NCI-H146 (cell line): ENCODE measurements at regions not wholly inside any gene's neighbourhood (a gene's known extent, or its start where the extent isn't known, plus 50 kb on each side); places are given as distances from the start of the nearest gene placed in this dataset.
"Not testable (repeated sequence)": the region's sequence is repeated elsewhere in the genome, so short reads cannot be mapped to it uniquely, and the experiment has no call there.

Experiments used
- DNase-seq: peaks from one replicate; lab custom pipeline; 2025; lab: John Stamatoyannopoulos, UW

GRCh38 chr13:40362502-40362901 is 303.9 kb downstream of the FOXO1 start:
- DNase-seq, result no peak

DNA sequence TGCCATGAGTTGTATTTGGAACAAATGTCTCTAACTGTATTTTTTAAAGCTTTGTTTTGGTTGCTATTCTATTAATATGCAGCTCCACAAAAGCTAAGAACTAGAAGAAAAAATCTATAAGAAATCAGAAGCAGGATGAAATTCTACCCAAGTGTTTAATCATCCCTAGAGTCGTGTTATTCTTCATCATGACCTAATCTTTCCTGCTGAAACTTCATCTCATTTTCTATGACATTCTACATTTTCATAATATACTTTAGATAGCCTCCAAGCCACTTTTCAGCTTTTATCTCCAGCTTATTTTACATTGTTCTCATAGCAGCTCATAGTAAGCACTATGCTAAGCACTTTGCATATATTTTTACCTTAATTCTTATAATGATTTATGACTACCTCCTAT is 302.8 kb downstream of the FOXO1 start:
- DNase-seq, result no peak

GRCh38 chr13:40366119-40366518 is 300.3 kb downstream of the FOXO1 start:
- no peak for DNase-seq

DNA sequence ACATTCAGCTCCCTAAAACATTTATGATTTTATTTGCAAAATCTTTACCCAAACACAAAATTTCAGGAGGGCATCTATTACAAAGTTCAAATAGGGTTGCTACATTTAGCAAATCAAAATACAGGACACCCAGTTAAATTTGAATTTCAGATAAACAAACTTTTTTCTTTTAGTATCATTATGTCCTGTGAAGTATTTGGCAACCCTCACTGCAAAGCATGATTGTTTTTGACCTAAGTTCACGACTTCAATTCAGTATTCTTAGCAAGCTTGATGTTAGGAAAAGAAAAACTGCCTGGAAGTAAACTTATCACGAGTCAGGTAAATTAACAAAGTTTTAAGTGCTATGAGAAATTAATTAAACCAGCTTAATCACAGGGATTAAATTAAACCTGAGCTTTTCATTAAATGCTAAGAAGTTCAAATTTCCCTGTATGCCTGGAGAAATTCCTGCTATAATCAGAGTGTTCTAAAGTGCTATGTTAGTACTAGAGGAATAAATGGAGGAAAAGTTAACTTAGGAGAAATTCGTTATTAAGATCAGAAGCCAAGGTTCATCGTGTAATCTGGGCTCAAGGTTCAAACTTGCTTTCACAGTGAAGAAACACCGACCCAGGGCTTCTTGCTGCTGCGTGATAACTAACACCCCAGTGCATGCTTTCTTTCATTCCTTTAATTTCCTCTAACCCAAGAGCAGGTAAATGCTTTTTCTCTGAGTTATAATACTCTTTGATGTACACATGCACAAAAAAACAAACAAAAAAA is 298.1 kb downstream of the FOXO1 start:
- no peak for DNase-seq

DNA sequence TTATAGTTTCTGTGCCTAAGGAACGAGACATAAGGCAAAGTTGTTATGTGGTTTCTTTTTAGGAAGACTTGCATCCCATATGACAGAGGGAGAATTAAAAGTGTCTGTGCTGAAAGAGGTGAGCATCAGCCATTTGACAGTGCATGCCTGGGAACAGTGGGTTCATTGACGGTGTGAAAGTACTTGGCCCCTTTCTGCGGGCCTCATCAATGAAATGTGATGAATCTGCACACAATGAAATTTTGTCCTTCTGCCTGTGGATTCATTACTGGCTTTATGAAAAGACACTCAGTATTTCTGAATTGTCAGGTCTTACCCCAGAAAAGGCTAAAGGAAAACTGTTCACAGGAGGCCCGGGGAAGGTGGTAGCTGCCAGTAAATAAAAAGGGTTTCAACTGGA is 295.8 kb downstream of the FOXO1 start:
- no peak for DNase-seq

GRCh38 chr13:40371531-40372125 is 294.8 kb downstream of the FOXO1 start:
- DNase-seq, result no peak

- not testable (repeated sequence) for DNase-seq
Observed at GRCh38 chr13:40373608-40374007, 292.8 kb downstream of the FOXO1 start.

DNA sequence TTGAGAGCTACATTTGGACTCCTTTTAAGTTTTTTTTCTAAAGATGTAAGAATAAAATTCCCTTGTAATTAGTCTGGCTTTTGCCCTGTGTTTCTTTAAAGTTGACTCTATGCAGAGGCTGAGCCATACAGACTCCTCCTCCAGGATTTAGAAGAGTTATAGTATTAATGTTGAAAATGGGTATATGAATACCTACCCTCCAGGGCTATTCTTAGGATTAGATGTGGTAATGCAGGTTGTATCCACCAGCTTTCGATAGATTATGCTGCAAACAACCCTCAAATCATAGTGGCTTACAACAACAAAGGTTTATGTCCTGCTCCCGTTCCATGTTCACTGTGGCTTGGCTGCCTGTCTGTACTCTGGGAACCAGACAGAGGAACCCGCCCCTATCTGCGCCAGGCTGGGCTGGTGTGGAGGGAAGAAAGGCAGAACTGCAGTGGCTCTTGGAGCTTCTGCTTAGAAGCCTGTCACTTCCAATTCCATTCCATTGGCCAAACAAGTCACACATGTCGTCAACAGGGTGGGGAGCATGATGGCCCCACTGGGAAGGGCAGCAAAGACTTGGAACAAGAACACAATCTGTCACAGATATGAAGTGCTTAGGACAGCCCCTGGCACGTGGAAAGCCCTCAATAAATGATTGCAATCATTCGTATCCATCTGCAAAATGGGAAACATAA is 290.8 kb downstream of the FOXO1 start:
- DNase-seq, result no peak

- DNase-seq, result no peak
Observed at GRCh38 chr13:40376296-40376849, 290.1 kb downstream of the FOXO1 start.

GRCh38 chr13:40376867-40377535 is 289.4 kb downstream of the FOXO1 start:
- no peak for DNase-seq

DNA sequence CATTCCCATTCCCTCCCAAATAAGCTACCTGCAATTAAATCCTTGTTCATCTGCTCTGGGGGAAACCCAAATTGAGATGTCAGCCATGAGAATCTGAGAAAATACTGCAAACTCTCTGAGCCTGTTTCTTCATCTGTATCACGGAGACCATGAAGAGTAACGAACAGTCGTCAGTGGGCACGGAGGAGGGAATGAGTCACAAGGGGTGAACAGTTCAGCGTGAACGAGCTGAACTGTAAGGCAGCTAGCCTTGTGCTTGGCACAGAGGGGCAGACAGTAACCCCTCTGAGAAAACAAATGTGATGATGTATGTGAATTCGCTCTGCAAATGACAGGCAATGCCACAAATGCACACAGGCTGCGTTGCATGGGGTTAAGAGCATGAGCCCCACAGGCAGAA is 288.7 kb downstream of the FOXO1 start:
- DNase-seq, result no peak

DNA sequence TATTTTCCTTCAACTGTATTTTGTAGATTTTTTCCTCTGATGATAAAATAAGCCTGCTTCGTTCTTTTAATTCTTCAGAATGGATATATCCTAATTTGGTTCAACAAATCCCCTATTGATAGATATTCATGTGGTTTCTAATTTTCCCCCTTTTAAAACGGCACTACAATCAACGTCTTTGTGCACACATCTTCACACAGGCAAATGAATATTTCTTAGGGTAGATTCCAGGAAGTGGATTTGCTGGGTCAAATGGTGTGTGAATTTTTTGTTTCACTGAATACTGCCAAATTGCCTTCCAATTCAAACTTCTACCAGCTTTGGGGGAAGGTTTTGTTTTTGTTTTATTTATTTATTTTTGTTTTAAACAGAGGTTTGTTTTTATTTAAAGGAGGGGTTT is 287.2 kb downstream of the FOXO1 start:
- no peak for DNase-seq

DNA sequence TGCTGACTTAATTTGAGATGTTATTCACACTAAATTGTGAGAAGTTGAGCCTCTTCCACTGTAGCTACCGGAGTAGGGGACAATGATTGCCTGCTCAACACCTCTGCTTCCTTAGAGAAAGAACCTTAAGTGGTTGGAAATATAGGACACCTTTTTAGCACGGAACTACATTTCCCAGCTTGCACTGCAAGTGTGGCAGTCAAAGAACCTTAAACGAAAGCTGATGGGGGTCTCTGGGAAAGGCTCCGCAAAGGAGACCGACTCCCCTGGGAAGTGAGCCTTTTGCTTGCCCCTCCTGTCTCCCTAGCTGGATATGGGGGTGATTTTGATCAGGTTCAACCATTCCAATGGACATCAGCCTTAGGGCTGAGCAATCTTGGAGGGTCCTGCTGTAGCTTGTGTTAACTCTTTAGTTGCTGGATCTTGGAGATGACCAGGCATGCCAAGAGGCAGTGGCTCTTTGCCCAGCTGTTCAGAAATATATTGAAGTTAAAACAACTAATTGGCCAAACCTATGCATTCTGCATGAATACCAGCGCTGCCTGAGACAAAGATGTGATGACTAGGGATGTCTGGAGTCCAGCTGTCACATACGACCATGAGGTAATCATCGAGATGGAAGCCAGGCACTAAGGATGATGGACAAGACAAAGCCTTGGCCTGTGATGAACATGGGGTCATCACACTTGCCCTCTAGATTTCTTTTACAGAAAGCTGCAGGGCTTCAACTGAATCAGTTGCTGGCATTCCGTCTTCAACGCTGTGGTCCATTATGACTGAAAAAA is 286.5 kb downstream of the FOXO1 start:
- DNase-seq, result no peak

DNA sequence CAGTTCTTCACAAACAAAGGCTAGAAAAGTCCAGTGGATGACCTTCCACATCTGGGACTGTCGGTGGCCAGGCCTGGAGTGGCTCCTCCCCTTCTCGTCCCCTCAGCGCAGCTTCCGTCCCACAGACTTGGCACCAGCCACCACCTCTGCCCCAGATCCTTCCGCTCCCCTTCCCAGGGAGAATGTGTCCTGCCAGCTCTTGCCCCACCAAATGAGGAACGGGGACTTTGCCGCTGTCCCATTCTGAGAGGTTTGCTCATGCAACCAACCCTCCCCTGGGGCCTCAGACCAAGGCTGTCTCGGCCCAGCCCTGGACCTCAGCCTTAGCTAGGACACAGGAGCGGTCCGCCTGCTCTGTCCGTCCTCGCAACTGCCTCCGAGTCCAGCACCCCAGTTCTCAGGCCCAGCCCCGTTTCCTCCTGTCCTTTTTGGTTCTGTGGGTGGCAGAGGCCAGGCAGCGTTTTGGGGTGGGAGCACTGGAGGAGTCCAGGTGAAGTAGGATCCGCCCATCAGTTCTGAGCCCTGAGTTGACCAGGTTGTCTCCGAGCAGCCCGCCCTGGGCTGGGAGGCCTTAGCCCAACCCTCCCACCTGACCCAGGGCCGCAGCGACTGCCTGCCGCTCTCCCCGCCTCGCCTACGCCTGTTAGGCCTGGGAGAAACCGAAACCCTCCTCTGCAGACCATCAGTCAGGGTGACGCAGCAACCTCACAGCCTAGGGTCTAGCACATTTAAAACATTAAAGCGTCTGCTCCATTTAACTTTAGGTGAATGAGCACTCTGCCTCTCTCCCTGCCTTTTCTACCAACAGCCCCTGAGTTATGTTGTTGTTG is 284.3 kb downstream of the FOXO1 start:
- DNase-seq, result no peak

DNA sequence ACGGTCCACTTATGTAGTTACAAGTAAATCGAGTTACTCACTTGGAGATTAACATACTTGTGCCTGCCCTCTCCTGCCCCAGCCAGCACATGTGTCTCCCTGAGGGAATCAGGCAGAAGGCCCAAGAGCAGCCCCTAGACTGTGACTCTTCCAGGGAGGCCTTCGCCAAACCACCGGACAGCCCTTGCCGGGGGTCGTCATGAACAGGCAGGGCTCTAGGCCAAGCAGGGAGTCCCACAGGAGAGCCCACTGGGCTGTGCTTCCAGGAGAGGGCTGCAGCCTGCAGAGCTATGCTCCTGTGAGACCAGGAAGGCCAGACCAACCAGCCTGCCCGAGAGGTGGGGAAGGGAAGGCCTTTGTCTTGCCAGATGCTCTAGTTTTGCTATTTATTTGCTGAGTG is 283.3 kb downstream of the FOXO1 start:
- DNase-seq, result no peak

- DNase-seq, result no peak
Observed at GRCh38 chr13:40383885-40384284, 282.6 kb downstream of the FOXO1 start.

DNA sequence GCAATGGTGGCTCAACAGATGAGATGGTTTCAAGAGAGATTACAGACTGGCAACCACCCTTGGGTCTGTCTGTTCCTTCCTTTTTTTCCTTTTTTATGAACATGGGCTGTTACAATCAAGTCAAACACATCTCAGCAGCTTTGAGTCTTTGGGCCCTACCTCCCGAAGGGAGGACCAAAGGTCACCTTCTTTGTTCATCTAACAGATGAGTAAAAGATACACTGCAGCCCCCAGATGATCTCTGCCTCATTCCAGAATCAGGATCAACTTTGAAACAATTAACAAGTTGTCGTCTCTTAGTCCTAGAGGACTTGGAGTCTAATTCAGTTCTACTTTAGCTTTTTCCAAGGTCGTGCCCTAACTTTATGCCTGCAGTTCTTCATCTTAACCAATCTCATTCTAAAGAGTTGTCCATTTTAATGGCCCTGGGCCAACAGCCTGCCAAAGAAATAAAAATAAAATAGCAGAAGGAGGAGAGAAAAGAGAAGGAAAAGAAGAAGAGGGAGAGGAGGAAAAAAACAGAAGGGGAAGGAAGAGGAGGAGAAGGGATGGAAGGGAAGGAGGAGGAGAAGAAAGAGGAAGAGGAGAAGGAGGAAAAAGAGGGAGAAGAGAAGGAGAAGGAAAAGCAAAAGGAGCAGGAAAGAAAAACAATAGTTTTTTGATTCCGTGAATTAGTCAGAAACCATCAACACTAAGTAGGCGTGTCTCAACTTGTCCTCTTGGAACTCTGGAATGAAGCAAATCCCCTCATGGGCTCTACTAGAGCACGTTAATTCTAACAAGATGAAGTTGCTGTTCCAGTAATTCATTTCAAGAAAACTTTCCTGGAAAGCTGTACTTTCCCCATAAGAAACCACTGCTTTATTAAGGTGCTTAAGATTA is 281.2 kb downstream of the FOXO1 start:
- DNase-seq, result no peak

DNA sequence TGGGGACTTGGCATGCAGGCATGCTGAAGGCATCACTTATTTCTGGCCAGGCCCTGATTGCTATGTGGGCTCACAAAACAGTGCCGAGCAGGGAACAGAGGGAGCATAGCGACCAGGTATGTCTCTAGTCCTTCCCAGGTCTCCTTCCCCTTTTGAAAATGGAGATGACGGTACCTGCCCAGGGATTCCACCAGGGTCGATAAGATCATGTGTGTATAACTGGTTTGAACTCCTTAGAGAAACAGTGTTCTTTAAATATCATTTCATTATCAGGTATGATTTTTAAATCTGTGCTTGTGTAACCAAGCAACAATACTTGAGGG is 280.6 kb downstream of the FOXO1 start:
- DNase-seq, result no peak

GRCh38 chr13:40386586-40386985 is 279.9 kb downstream of the FOXO1 start:
- DNase-seq, result no peak

GRCh38 chr13:40387775-40388174 is 278.7 kb downstream of the FOXO1 start:
- DNase-seq, result no peak
